ENCODE measurements at regions not wholly inside any gene's neighbourhood (a gene's known extent, or its start where the extent isn't known, plus 50 kb on each side); places are given as distances from the start of the nearest gene placed in this dataset.

DNA sequence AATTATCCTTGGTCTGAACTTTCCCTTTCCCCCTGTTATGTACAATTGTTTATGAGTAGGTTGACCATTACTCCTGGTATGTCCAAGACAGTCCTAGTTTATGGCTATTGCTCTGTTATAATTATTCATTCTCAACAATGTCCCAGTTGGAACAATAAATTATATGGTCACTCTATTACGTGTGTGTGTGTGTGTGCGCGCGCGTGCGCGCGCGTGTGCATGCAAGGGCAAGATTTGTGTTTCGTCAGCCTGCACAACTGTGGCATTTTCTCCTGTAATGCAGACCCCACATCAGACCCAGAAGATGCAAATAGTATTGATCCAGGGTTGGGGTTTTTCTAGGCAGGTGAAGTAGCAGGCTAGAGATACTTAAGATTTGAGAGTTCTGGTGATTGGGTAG is 88.4 kb downstream of the ESM1 start:
- TF ChIP-seq ZNF274 (IDR thresholded peaks at IDR 0.05; ENCODE audit: low read depth, low read length): no peak
- no peak overlapping the region for H3K4me3 ChIP-seq (ENCODE audit: low read length)

DNA sequence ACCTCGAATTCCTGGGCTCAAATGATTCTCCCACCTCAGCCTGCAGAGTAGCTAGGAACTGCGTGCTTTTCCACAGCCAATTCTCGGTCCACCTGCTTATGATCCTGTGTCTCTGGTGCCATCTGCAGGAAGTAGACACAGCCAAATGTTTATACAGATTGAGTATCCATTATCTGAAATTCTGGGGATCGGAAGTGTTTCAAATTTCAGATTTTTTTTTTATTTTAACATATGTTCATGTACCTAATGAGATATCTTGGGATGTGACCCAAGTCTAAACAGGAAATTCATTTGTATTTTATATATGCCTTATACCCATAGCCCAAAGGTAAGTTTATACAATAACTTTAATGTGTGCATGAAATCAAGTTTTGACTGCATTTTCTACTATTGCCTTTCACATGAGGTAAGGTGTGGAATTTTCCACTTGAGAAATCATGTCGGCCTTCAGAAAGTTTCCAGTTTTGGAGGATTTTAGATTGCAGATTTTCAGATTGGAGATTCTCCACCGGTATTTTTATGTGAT is 89.5 kb downstream of the ESM1 start:
- TF ChIP-seq ZNF274 (IDR thresholded peaks at IDR 0.05; ENCODE audit: low read depth, low read length): no peak
- H3K4me3 ChIP-seq (ENCODE audit: low read length): no peak overlapping the region

DNA sequence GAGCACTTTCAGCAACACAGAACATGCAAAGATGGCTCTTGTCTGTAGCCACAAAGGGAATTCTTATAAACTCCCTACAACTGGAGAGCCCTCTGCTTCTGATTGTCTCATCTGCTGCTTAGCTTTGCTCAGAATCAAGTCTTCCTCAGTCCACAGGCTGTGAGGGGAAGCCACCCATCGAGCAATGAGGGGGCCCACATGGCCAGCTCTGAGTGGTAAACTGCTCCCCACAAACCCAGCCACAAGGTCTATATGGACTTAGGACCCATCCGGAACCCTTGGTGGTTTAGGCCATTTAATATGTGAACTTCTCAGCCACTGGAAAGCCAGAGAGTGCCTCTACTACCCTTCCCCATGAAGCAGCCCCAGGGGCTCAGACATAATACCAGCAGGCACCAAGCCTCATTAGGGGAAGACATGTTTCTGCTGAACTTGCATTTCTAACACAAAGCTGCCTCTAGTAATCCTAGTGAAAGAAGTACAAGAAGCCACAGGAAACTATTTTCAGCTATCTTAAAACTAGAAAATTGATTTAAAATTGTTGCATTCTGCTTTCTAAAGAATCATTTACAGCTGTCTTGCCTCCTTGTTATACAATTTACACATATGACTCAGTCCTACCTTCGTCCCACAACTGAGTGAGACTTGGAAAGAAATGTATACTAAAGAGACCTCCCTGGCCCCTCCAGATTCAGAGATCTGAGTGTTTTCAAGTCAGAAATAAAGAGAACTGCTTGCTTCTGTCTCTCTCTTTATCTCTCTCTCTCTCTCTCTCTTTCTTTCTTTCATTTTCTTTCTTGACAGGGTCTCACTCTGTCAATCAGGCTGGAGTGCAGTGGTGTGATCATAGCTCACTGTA is 90.2 kb downstream of the ESM1 start:
- H3K4me3 ChIP-seq (ENCODE audit: low read length): no peak overlapping the region
- no peak for TF ChIP-seq ZNF274 (IDR thresholded peaks at IDR 0.05; ENCODE audit: low read depth, low read length)

DNA sequence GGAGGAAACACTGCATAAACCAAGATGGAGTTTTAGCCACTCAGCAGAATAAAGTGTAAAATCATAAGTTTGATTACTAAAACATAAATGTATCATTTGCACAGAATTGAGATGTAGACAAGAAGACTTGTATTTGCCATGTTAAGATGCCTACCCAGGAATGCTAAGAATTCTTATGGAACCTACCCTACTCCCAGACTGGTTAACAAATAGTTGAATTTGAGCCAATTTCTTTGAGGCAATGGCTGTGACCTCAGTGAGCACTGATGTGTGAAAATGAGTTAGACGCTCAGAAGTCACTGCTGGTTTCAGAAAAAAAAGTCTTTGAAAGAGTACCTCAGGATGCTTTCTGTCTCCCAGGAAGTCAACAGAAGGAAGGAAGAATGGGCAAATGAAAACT is 95.6 kb downstream of the ESM1 start:
- TF ChIP-seq ZNF274 (IDR thresholded peaks at IDR 0.05; ENCODE audit: low read depth, low read length): no peak
- H3K4me3 ChIP-seq (ENCODE audit: low read length): no peak overlapping the region

DNA sequence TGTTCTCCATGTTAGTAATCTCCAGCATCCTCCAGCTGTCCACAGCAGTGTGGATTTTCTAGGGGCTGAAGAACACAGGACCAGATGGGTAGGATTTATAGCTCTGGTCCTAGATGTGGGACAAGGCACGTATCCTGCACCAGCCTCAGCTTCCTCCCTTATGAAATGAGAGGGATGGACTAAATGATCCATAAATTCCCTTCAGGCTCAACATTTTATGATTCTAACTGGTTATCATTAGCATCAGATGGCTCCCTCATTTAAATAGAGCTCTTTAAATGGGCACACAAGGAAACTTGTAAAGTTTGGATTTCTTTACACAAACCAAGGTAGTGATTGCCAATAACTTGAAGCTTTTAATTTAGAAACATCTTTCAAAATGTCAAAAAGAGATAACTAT is 97.7 kb downstream of the ESM1 start:
- TF ChIP-seq ZNF274 (IDR thresholded peaks at IDR 0.05; ENCODE audit: low read depth, low read length): no peak

DNA sequence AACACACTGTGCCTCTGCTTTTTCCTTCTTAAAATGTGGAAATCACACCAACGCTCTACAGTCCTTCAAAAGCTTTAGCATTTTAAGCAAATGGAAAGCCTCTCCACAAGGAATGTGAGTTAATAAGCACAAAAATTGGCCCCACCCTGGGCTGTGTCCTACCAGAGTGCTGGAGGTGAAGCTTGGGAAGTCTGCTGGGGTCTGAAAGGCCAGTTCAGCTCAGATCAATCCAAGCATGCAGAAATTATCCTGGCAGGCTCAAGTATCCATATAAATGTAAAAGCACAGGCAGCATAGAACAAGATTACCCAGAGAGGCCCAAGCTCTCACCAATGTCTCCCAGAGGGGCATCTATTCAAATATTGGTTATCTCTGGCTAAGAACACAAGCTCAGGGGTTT is 98.5 kb downstream of the ESM1 start:
- no peak for TF ChIP-seq ZNF274 (IDR thresholded peaks at IDR 0.05; ENCODE audit: low read depth, low read length)
- H3K4me3 ChIP-seq (ENCODE audit: low read length): no peak overlapping the region

More for the DNA sequence above, 97.7 kb downstream of the ESM1 start:
- H3K4me3 ChIP-seq (ENCODE audit: low read length): no peak overlapping the region

DNA sequence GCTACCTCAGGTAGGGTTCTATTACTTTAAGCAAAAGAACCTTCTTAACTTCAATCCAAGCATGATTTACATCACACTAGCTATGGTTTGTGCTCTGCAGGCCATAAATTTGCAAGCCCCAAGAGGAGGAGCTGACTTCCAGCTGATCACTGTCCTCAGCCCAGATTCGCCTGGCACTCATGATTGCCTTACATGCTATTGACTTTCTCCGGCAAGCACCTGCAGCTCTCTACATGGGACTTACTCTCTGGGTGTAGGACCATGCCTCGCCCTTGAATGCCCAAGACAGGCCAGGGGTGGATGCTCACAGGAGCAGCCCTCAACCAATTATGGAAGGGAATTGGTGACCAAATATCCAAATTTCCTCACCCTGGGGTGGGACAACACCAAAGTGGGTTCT is 99.8 kb downstream of the ESM1 start:
- no peak for TF ChIP-seq ZNF274 (IDR thresholded peaks at IDR 0.05; ENCODE audit: low read depth, low read length)
- H3K4me3 ChIP-seq (ENCODE audit: low read length): no peak overlapping the region

DNA sequence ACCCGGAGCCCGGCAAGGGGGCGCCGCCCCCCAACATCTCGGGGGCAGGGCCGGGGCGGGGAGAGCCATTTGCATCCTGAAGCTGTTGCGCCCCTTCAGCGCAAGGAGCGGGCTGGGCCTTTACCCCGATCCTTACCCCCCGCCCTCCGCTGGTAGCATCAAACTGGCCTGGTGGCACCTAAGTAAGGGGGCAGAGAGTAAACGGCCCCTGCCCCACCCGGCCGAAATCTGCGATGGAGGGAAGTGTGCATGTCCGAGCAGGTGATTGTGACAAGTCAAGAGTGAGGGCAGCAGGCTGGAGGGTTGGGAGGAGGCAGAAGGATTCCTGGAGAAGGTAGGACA is 101.2 kb downstream of the ESM1 start:
- no peak for TF ChIP-seq ZNF274 (IDR thresholded peaks at IDR 0.05; ENCODE audit: low read depth, low read length)
- no peak overlapping the region for H3K4me3 ChIP-seq (ENCODE audit: low read length)

DNA sequence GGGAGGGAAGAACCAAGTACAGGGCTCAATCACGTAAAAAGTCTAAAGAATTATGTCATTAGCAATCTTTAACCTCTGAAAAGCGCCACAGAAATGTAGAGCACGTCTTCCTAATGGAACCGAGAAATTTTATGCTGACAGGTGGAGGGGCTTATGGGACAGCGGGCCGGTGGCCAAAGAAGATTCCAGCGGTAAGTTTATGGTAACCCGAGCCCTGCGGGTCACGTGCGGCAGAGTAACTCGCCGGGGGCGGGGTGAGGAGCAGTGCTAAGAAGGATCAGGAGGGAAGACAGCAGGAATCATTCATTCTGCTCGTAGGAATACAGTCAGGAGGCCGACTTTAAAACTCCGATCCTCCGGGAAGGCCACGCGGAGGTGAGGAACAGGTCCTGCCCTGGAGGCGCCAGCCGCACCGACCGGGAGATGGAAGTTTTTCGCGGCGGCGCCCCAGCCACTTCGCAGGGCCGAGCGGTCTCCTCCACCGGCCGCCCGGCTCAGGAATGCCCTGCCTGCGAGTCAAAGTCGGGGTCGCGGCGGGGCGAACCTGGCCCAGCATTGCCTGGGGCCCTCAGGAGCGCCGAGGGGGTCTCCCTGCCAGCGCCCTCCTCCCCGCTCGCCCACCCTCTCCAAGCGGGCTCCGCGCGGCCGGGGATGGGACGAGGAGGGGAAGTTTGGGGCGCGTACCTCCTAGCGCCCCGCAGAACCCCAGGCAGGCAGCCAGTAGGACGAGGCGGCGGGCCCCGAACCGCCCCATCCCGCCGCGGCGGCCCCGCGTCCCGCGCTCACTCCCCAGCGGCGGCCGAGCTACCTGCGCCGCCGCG is 101.8 kb downstream of the ESM1 start:
- no peak overlapping the region for H3K4me3 ChIP-seq (ENCODE audit: low read length)
- no peak for TF ChIP-seq ZNF274 (IDR thresholded peaks at IDR 0.05; ENCODE audit: low read depth, low read length)

DNA sequence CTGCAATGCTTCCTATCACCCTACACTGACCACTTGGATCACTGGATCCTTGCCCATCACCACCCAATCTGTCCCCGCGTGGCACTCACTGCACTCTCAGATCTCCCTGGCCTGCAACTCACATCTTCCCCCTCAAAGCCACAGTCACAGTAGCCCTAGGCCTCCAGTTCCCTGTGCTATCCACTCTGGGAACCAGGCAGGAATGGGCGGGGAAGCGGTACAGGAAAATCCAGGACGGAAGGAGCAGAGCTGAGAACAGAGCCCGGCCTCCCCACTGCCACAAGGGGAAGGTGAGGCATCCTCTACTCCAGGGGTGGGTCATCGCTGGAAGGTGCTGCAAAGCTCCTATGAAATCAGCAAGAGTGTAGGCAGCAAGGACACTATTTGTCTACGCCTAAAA is 102.6 kb downstream of the ESM1 start:
- no peak for TF ChIP-seq ZNF274 (IDR thresholded peaks at IDR 0.05; ENCODE audit: low read depth, low read length)
- H3K4me3 ChIP-seq (ENCODE audit: low read length): no peak overlapping the region

DNA sequence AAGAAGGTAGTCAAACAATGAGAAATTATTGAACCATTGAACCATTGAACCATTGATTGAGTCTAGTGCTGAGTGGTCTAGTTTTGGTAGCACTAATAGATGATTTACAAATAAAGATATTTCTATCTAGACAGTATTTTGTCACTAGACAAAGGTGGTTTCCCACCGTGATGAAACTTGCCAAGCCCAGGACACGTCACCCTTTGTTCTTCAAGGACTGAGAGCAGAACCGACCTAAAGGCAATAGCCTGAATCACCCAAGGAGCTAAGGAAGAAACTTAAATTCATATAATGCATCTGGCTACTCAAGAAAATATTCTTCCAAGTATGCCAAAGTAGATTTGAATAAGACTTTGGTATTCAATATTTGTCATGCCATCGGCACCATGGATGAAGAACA is 103.3 kb downstream of the ESM1 start:
- no peak overlapping the region for H3K4me3 ChIP-seq (ENCODE audit: low read length)
- TF ChIP-seq ZNF274 (IDR thresholded peaks at IDR 0.05; ENCODE audit: low read depth, low read length): no peak

DNA sequence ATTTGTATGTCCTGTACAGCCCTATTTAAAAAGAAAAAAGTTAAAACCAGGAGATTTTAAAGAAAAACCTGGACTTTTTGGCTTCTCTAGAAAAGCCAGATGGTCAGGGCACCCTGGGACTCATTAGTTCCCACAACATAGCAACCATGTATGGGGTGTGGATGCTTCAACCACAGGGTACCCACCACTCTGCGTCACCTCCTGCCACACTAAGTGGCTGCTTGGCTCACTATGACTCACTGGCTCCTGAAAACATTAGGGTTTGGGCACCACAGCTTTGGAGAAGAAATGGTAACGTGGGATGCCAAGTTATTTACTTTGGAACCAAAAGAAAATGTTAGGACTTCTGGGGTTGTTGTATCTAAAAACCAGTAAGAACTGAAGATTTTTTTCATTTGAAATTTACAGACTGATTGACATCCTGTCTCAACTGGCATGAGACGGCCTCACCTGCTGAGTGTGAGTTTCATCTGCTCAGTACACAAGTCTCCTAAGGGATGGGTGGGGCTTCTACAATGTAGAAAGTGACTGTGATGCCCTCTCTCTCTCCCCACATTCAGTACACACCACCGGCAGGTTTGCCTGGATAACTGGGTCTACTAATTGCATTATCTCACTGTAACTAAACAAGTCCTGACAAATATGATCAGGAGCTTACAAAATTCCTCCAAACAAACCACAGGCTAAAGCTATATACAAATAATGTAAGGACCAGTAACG is 103.9 kb downstream of the ESM1 start:
- H3K4me3 ChIP-seq (ENCODE audit: low read length): no peak overlapping the region
- TF ChIP-seq ZNF274 (IDR thresholded peaks at IDR 0.05; ENCODE audit: low read depth, low read length): no peak

DNA sequence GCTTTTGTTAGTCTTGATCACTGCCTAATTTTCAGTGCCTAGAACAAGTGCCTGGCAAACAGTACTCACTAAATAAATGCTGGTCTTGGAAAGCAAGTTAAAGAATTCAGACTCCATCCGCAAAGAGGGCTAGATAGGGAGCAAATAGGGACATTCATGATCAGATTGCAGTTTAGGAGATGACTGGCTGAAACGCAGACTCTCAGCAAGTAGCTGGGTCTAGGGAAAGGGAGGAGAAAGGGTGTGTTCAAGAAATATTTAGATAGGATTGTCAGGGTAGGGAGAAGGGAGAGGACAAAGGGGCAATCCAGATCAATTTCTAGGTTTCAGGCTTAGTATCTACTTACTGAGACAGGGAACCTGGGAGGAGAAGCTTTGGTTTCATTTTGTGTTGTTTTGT is 108.4 kb downstream of the ESM1 start:
- no peak overlapping the region for H3K4me3 ChIP-seq (ENCODE audit: low read length)
- no peak for TF ChIP-seq ZNF274 (IDR thresholded peaks at IDR 0.05; ENCODE audit: low read depth, low read length)

DNA sequence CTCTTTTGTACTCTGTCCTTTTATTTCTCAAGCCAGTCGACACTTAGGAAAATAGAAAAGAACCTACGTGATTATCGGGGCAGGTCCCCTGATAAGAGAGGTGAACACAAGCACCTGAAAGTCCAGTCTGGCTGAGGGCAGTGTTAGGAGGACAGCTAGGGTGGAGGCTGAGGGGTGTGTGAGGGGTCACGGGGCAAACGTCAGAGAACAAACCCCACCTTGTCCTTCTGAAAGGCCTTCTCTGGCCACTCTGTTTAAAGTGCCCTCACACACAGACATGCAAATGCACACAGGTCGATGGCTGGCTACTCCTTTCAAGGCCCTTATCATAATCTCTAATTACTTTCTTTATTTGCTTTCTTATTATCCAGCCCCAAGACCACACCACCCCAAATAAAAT is 108.8 kb downstream of the ESM1 start:
- no peak for TF ChIP-seq ZNF274 (IDR thresholded peaks at IDR 0.05; ENCODE audit: low read depth, low read length)
- H3K4me3 ChIP-seq (ENCODE audit: low read length): no peak overlapping the region

All from GM08714 (cell line).